CD14-positive monocyte (primary cell): ENCODE measurements at regions not wholly inside any gene's neighbourhood (a gene's known extent, or its start where the extent isn't known, plus 50 kb on each side); places are given as distances from the start of the nearest gene placed in this dataset.

Experiments used
- DNase-seq, 3 donors: peaks; one replicate each; pipeline ENCODE4 v3.0.0-alpha.2; 2011 to 2022
- H2AFZ ChIP-seq: 2 replicates; pipeline ENCODE4 v1.6.0; 2012; ENCODE audit warnings: mild to moderate bottlenecking, low read depth, low read length, inconsistent platforms; ENCODE audit not compliant: insufficient read depth, poor library complexity, severe bottlenecking
- H3K27ac ChIP-seq, 2 donors: 1 replicate in 1 of 2; 2 replicates in 1 of 2; pipeline ENCODE4 v1.5.1; 2012 to 2013; ENCODE audit warnings: low read length in 2 of 2, control low read depth in 1 of 2, inconsistent platforms in 1 of 2, low read depth in 1 of 2, mild to moderate bottlenecking in 1 of 2
- H3K27me3 ChIP-seq, 2 donors: one replicate each; pipeline versions ENCODE4 v1.6.0 to v1.6.1; 2011 to 2013; ENCODE audit warnings: low read length in 2 of 2; ENCODE audit not compliant: control insufficient read depth in 2 of 2, insufficient read depth in 2 of 2
- H3K36me3 ChIP-seq, 2 donors: replicated peaks in 1 of 2; 1 replicate in 1 of 2; 2 replicates in 1 of 2; pipeline versions ENCODE4 v1.5.1 to v1.6.1; 2012 to 2013; ENCODE audit warnings: low read length in 2 of 2, control low read depth in 1 of 2, inconsistent platforms in 1 of 2, mild to moderate bottlenecking in 1 of 2; ENCODE audit not compliant: insufficient read depth in 2 of 2, control insufficient read depth in 1 of 2
- H3K4me1 ChIP-seq, 2 donors: 1 replicate in 1 of 2; 2 replicates in 1 of 2; pipeline versions ENCODE4 v1.5.1 to v1.6.1; 2012 to 2013; ENCODE audit warnings: low read length in 2 of 2, control low read depth in 1 of 2, inconsistent platforms in 1 of 2, mild to moderate bottlenecking in 1 of 2, moderate library complexity in 1 of 2; ENCODE audit not compliant: insufficient read depth in 2 of 2, control insufficient read depth in 1 of 2
- H3K4me2 ChIP-seq: replicated peaks from 2 replicates; pipeline ENCODE3; 2012; ENCODE audit warnings: low read length, moderate library complexity, mild to moderate bottlenecking; ENCODE audit not compliant: poor library complexity, severe bottlenecking; ENCODE audit errors: extremely low read depth
- H3K4me3 ChIP-seq, 3 experiments: fragments of 200-600 bp in 1 of 3; sonication (generic) in 1 of 3; replicated peaks in 1 of 3; 1 replicate in 2 of 3; 2 replicates in 1 of 3; pipeline ENCODE4 v1.5.1; 2011 to 2013; ENCODE audit warnings: low read length in 3 of 3, mild to moderate bottlenecking in 3 of 3, control low read depth in 2 of 3, low read depth in 2 of 3, inconsistent platforms in 1 of 3, moderate library complexity in 1 of 3
- H3K79me2 ChIP-seq: 2 replicates; pipeline ENCODE4 v1.6.0; 2012; ENCODE audit warnings: mild to moderate bottlenecking, control low read depth, inconsistent platforms, low read length, moderate library complexity; ENCODE audit not compliant: insufficient read depth
- H3K9ac ChIP-seq: 2 replicates; pipeline ENCODE4 v1.6.0; 2017; ENCODE audit warnings: low read length, mild to moderate bottlenecking; ENCODE audit not compliant: insufficient read depth, poor library complexity, severe bottlenecking
- H3K9me3 ChIP-seq, 2 donors: replicated peaks in 1 of 2; 1 replicate in 1 of 2; 2 replicates in 1 of 2; pipeline versions ENCODE4 v1.5.1 to v1.6.1; 2012 to 2013; ENCODE audit warnings: low read length in 2 of 2, control low read depth in 1 of 2; ENCODE audit not compliant: control insufficient read depth in 1 of 2, insufficient read depth in 1 of 2
- H4K20me1 ChIP-seq: 2 replicates; pipeline ENCODE4 v1.6.0; 2012; ENCODE audit warnings: mild to moderate bottlenecking, low read length, control low read depth, moderate library complexity; ENCODE audit not compliant: insufficient read depth
- H3K27ac Mint-ChIP-seq, 7 donors: one replicate each; pipeline ENCODE4 v1.8.0; 2020; ENCODE audit warnings: mild to moderate bottlenecking in 7 of 7, mixed read lengths in 7 of 7, moderate library complexity in 6 of 7, inconsistent platforms in 2 of 7
- H3K27me3 Mint-ChIP-seq, 3 donors: one replicate each; pipeline ENCODE4 v1.8.0; 2021 to 2022; ENCODE audit warnings: low read depth in 3 of 3, mild to moderate bottlenecking in 3 of 3, mixed read lengths in 3 of 3, moderate library complexity in 3 of 3, inconsistent platforms in 1 of 3
- H3K36me3 Mint-ChIP-seq, 2 donors: one replicate each; pipeline ENCODE4 v1.8.0; 2020; ENCODE audit warnings: mixed read lengths in 2 of 2, inconsistent platforms in 1 of 2, mild to moderate bottlenecking in 1 of 2
- H3K4me1 Mint-ChIP-seq: one replicate; pipeline ENCODE4 v1.8.0; 2020; ENCODE audit warnings: mild to moderate bottlenecking, mixed read lengths
- H3K4me3 Mint-ChIP-seq, 2 donors: one replicate each; pipeline ENCODE4 v1.8.0; 2020; ENCODE audit warnings: mild to moderate bottlenecking in 2 of 2, mixed read lengths in 2 of 2, moderate library complexity in 1 of 2
- H3K9me3 Mint-ChIP-seq, 7 donors: one replicate each; pipeline ENCODE4 v1.8.0; 2020 to 2022; ENCODE audit warnings: mixed read lengths in 7 of 7, mild to moderate bottlenecking in 6 of 7, moderate library complexity in 6 of 7, inconsistent platforms in 2 of 7
- WGBS: methylation state at CpG from one replicate; pipeline ENCODE4 v1.1.5; 2013; ENCODE audit warnings: missing lambda C conversion rate; ENCODE audit not compliant: insufficient coverage; 5-methylcytosine and 5-hydroxymethylcytosine counted together
- intact Hi-C, 2 donors: fragments of 100-400 bp; cut with micrococcal nuclease; formaldehyde crosslinking; loops; one replicate each; pipeline versions ENCODE4 v1.15.0 to v1.15.1; 2023
- TF ChIP-seq, protein P1 (sequence below): fragments of 200-600 bp; IDR thresholded peaks from one replicate; pipeline ENCODE4 v1.8.0; 2022; ENCODE audit warnings: antibody characterized with exemption, mild to moderate bottlenecking

DNA sequence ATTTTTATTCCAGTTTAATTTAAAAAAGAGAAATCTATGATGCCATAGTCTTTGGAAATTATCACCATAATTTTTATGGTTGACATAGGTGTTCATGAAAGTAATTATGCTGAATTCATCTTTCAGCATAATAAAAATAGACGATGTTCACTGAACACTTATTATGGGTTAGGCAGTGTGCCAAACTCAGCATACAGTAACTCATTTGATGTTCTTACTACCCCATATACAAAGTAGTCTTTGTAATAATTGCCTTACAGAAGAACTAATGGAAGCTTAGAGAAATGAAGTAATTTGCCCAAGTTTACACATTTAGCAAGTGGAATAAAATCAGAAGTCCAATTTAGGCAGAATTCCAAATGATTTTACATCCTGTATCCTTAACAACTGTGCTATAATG, 852.2 kb upstream of the GOT2 start:
- Mint-ChIP-seq H3K4me1 (no peaks in the 10 kb centered on the region), H3K9me3 (peaks cover 0 to 5% (median 0%) of the 10 kb centered on the region in 7 donors), H3K36me3 (no peaks in the 10 kb centered on the region), H3K27me3 (peaks cover 0 to 2% (median 2%) of the 10 kb centered on the region in 3 donors), H3K27ac (no peak overlapping the region), H3K4me3 (no peak overlapping the region)
- no peak for DNase-seq
- no CpG with 5 or more reads among the region's 1 CpG for WGBS
- Histone ChIP-seq H2AFZ (no peak overlapping the region), H3K9me3 (no peaks in the 10 kb centered on the region), H3K27me3 (no peaks in the 10 kb centered on the region), H3K9ac (no peak overlapping the region), H4K20me1 (no peaks in the 10 kb centered on the region), H3K4me1 (no peaks in the 10 kb centered on the region), H3K36me3 (no peaks in the 10 kb centered on the region), H3K4me2 (no peak overlapping the region), H3K79me2 (no peaks in the 10 kb centered on the region), H3K4me3 (no peak overlapping the region), H3K27ac (no peak overlapping the region)
- intact Hi-C loops, result no loop called here
- TF ChIP-seq, protein P1, sequence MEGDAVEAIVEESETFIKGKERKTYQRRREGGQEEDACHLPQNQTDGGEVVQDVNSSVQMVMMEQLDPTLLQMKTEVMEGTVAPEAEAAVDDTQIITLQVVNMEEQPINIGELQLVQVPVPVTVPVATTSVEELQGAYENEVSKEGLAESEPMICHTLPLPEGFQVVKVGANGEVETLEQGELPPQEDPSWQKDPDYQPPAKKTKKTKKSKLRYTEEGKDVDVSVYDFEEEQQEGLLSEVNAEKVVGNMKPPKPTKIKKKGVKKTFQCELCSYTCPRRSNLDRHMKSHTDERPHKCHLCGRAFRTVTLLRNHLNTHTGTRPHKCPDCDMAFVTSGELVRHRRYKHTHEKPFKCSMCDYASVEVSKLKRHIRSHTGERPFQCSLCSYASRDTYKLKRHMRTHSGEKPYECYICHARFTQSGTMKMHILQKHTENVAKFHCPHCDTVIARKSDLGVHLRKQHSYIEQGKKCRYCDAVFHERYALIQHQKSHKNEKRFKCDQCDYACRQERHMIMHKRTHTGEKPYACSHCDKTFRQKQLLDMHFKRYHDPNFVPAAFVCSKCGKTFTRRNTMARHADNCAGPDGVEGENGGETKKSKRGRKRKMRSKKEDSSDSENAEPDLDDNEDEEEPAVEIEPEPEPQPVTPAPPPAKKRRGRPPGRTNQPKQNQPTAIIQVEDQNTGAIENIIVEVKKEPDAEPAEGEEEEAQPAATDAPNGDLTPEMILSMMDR, result no peak

DNA sequence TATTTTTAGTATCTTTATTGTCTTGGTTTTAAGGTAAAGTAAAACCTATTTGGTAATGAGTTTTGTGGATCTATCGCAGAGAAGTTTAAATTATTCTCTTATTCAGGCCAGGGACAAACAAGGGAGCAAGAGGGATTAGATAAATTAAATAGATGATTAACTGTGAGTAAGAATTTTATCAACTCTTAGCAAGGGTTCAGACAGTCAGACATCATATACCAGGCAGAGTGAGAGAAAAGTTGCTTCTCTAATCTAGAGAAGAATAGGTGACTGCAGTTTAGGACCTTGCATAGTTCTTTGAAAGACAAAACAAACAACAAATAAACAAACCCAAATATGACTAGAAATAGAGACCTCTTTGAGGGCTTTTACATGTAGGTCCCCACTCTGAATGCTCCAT, 840.2 kb upstream of the GOT2 start:
- Histone ChIP-seq H3K79me2 (no peaks in the 10 kb centered on the region), H3K9me3 (no peaks in the 10 kb centered on the region), H3K27me3 (no peaks in the 10 kb centered on the region), H3K27ac (no peak overlapping the region), H3K4me2 (no peak overlapping the region), H3K4me3 (no peak overlapping the region), H3K4me1 (no peaks in the 10 kb centered on the region), H3K36me3 (no peaks in the 10 kb centered on the region), H2AFZ (no peak overlapping the region), H4K20me1 (no peaks in the 10 kb centered on the region), H3K9ac (no peak overlapping the region)
- Mint-ChIP-seq H3K27ac (no peak overlapping the region), H3K27me3 (peaks cover 0 to 1% (median 0%) of the 10 kb centered on the region in 3 donors), H3K9me3 (peaks cover 0 to 11% (median 4%) of the 10 kb centered on the region in 7 donors), H3K4me3 (no peak overlapping the region), H3K36me3 (no peaks in the 10 kb centered on the region), H3K4me1 (no peaks in the 10 kb centered on the region)
- TF ChIP-seq, protein P1, result no peak
- no peak for DNase-seq
- intact Hi-C loops, result no loop called here
- no CpG with 5 or more reads among the region's 1 CpG for WGBS
